Calu3 (cell line): ENCODE measurements at regions not wholly inside any gene's neighbourhood (a gene's known extent, or its start where the extent isn't known, plus 50 kb on each side); places are given as distances from the start of the nearest gene placed in this dataset.

Source experiments
- BruUV-seq: library from RNA; stranded (reverse); fragments of 400-500 nt; replicated peaks from 2 replicates; lab custom pipeline; 2021; lab: Mats Ljungman, UMichigan
- CTCF ChIA-PET: fragments of 300-600 bp; sonication (Branson Sonifier 250); formaldehyde crosslinking; loops from one replicate; lab custom pipeline; 2022; ENCODE audit warnings: antibody characterized with exemption; lab: Charles Lee
- DNase-seq: peaks from one replicate; pipeline ENCODE4 v3.0.0; 2022
- H3K27ac Mint-ChIP-seq: one replicate; pipeline ENCODE4 v1.8.0; 2022; ENCODE audit warnings: mixed read lengths; ENCODE audit not compliant: unreplicated experiment
- H3K27me3 Mint-ChIP-seq: one replicate; pipeline ENCODE4 v1.8.0; 2022; ENCODE audit warnings: mixed read lengths; ENCODE audit not compliant: unreplicated experiment
- H3K36me3 Mint-ChIP-seq: one replicate; pipeline ENCODE4 v1.8.0; 2022; ENCODE audit warnings: mild to moderate bottlenecking, moderate library complexity, mixed read lengths; ENCODE audit not compliant: insufficient read depth, unreplicated experiment
- H3K4me1 Mint-ChIP-seq: one replicate; pipeline ENCODE4 v1.8.0; 2022; ENCODE audit warnings: mild to moderate bottlenecking, low read depth, mixed read lengths; ENCODE audit not compliant: unreplicated experiment
- H3K4me3 Mint-ChIP-seq: one replicate; pipeline ENCODE4 v1.8.0; 2022; ENCODE audit warnings: mild to moderate bottlenecking, low read depth, moderate library complexity, mixed read lengths; ENCODE audit not compliant: unreplicated experiment
- H3K9me3 Mint-ChIP-seq: one replicate; pipeline ENCODE4 v1.8.0; 2022; ENCODE audit warnings: low read depth, mixed read lengths; ENCODE audit not compliant: unreplicated experiment
- CTCF ChIP-seq: fragments of 200-600 bp; IDR thresholded peaks from one replicate; pipeline ENCODE4 v1.8.0; 2022; ENCODE audit warnings: antibody characterized with exemption; ENCODE audit not compliant: unreplicated experiment
- intact Hi-C: fragments of 100-400 bp; cut with micrococcal nuclease; formaldehyde crosslinking; loops from one replicate; pipeline ENCODE4 v1.10.0; 2022; ENCODE audit not compliant: unreplicated experiment

- Mint-ChIP-seq H3K4me1 (no peaks in the 10 kb centered on the region), H3K9me3 (peaks cover 2% of the 10 kb centered on the region), H3K36me3 (no peaks in the 10 kb centered on the region), H3K4me3 (no peak overlapping the region), H3K27me3 (no peaks in the 10 kb centered on the region), H3K27ac (no peak overlapping the region)
- BruUV-seq, result no TSS peak
- no peak for TF ChIP-seq CTCF
- CTCF ChIA-PET, result no interaction called here
- DNase-seq, result no peak
- intact Hi-C loops, result no loop called here
Measured at GRCh38 chr2:155062922-155063258, 364.4 kb downstream of the KCNJ3 start.

GRCh38 chr2:155062250-155062921, 363.9 kb downstream of the KCNJ3 start:
- intact Hi-C loops, result no loop called here
- Mint-ChIP-seq H3K4me3 (no peak overlapping the region), H3K27ac (no peak overlapping the region), H3K4me1 (no peaks in the 10 kb centered on the region), H3K9me3 (peaks cover 2% of the 10 kb centered on the region), H3K27me3 (no peaks in the 10 kb centered on the region), H3K36me3 (no peaks in the 10 kb centered on the region)
- CTCF ChIA-PET, result no interaction called here
- no peak for DNase-seq
- no peak for TF ChIP-seq CTCF
- no TSS peak for BruUV-seq

GRCh38 chr2:155060896-155061295, 362.4 kb downstream of the KCNJ3 start:
- Mint-ChIP-seq H3K27me3 (no peaks in the 10 kb centered on the region), H3K9me3 (peaks cover 3% of the 10 kb centered on the region), H3K36me3 (no peaks in the 10 kb centered on the region), H3K4me1 (no peaks in the 10 kb centered on the region), H3K27ac (no peak overlapping the region), H3K4me3 (no peak overlapping the region)
- DNase-seq, result no peak
- no TSS peak for BruUV-seq
- CTCF ChIA-PET, result no interaction called here
- intact Hi-C loops, result no loop called here
- TF ChIP-seq CTCF, result no peak

- BruUV-seq, result no TSS peak
- CTCF ChIA-PET, result no interaction called here
- intact Hi-C loops, result no loop called here
- Mint-ChIP-seq H3K9me3 (peaks cover 4% of the 10 kb centered on the region), H3K27me3 (no peaks in the 10 kb centered on the region), H3K4me3 (no peak overlapping the region), H3K4me1 (no peaks in the 10 kb centered on the region), H3K27ac (no peak overlapping the region), H3K36me3 (no peaks in the 10 kb centered on the region)
- DNase-seq, result no peak
- TF ChIP-seq CTCF, result no peak
Measured at GRCh38 chr2:155054712-155055111, 356.2 kb downstream of the KCNJ3 start.
